Coronary artery (tissue), 2 donors: ENCODE measurements at regions not wholly inside any gene's neighbourhood (a gene's known extent, or its start where the extent isn't known, plus 50 kb on each side); places are given as distances from the start of the nearest gene placed in this dataset.

Source experiments
- DNase-seq: peaks from one replicate; pipeline ENCODE4 v3.0.0-alpha.2; 2017; ENCODE audit warnings: low spot score
- H3K27ac ChIP-seq, 2 donors: fragments of 200-600 bp; sonication (generic); one replicate each; pipeline ENCODE4 v1.5.1; 2016 to 2019
- H3K4me3 ChIP-seq: fragments of 200-600 bp; sonication (generic); 2 replicates; pipeline ENCODE4 v1.5.1; 2016; ENCODE audit warnings: mild to moderate bottlenecking, moderate library complexity
- CTCF ChIP-seq: fragments of 200-600 bp; sonication (generic); IDR thresholded peaks from one replicate; pipeline ENCODE4 v1.5.1; 2019; ENCODE audit warnings: antibody characterized with exemption

DNA sequence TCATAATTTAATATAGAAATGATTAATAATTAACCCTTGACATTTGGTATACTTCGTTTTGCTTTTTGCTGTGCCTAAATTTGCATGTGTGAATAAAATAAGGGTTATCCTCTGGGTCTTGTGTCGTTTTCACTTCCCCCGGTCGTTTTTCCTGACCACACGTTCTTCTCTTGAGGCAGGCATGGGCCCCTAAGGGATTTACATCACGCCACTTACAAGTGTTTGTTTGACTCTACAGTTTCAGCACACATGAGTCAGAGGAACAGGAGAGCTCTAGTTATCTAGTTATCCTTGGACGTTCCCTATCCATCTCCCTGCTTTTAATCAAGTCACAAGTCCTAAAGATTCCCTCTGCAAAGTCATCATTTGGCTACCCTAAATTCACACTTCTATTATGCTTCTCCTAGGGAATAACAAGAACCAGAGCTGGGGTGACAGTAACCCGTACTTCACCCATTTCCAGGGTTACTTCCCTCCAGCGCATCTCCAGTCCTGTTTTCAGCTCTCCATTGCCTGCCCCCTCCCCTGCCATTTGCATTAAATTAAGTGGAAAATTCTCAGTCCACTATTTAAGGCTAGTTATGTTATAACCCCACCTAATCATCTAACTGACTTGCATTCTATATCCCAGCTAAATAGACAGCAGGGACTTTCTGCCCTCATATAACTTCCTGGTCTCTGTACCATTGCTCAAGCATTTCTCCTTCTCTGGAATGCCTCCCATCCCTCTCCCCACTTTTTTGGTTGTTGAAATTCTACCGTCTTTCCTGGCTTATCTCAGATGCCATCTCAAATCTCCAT, 206.9 kb downstream of the PTEN start:
- H3K27ac ChIP-seq, result no peak overlapping the region
- no peak overlapping the region for H3K4me3 ChIP-seq
- no peak for DNase-seq
- TF ChIP-seq CTCF, result no peak

- DNase-seq, result no peak
- TF ChIP-seq CTCF, result no peak
- Histone ChIP-seq H3K4me3 (no peak overlapping the region), H3K27ac (no peak overlapping the region)
Measured at GRCh38 chr10:88071879-88072278, 208.5 kb downstream of the PTEN start.

DNA sequence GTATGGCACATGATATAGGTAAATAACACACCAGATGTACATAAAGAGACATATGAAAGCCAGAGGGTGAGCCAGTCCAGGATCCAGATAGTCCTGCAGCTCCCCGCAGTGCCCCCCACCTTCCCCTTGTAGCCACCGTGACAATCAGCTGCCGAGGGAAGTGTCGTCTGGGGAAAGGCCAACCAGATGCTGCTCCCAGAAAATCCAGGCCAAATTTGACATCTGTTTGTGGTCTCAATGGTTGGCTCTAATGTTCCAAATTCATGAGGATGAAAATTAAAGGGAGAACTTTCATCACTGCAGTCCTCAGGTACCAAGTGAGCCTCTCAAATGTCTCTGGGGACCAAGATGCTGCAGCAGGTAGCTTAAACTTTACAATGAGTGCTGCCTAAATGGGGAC, 210.3 kb downstream of the PTEN start:
- H3K27ac ChIP-seq, result no peak overlapping the region
- DNase-seq, result no peak
- TF ChIP-seq CTCF, result no peak
- H3K4me3 ChIP-seq, result no peak overlapping the region

GRCh38 chr10:88074971-88075370, 211.5 kb downstream of the PTEN start:
- no peak for TF ChIP-seq CTCF
- no peak overlapping the region for H3K4me3 ChIP-seq
- no peak for DNase-seq
- H3K27ac ChIP-seq, result no peak overlapping the region

DNA sequence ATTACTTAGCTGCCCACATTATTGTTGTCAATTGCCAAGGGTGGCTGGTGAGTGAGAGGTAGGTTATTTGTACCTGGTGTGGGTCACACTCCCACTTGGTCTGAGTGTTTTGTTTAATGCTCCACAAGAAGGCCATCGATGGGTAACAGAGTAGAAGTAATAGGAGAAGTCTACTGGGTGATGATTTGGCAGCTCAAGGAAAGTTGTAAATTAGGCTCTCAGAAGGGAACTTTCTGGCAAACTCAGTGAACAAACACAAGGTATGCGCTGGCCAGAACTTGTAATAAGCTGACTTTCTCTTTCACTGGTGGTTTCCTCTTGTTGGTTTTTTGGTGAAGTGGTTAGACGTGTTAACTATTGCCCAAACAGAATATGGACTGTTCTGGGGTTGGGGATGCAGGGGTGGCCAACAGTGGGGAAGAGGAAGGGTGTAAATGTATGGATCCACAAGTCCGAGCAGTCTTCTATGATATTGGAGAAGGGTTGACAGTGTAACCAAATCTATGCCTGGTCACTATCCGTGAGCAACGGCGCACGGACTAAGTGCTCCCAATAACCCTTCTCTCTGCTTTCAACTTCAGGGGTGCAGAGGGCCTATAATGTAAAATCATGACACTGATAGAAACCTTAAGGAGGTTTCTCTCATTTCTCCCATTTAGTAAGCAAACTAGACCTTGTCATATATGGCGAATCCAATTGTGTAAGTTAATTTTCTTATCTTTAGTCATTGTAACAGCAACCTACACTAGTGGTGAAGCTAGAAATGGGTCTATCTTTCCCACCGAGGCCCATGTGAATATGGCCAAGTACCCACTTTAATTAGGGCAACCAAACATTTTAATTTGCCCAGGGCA, 212.8 kb downstream of the PTEN start:
- no peak for TF ChIP-seq CTCF
- Histone ChIP-seq H3K4me3 (no peak overlapping the region), H3K27ac (no peak overlapping the region)

GRCh38 chr10:88077977-88078376, 214.6 kb downstream of the PTEN start:
- H3K27ac ChIP-seq, result no peak overlapping the region
- no peak for TF ChIP-seq CTCF
- H3K4me3 ChIP-seq, result no peak overlapping the region
- no peak for DNase-seq

More for the DNA sequence above, 212.8 kb downstream of the PTEN start:
- DNase-seq, result no peak
